ENCODE measurements at regions not wholly inside any gene's neighbourhood (a gene's known extent, or its start where the extent isn't known, plus 50 kb on each side); places are given as distances from the start of the nearest gene placed in this dataset.

DNA sequence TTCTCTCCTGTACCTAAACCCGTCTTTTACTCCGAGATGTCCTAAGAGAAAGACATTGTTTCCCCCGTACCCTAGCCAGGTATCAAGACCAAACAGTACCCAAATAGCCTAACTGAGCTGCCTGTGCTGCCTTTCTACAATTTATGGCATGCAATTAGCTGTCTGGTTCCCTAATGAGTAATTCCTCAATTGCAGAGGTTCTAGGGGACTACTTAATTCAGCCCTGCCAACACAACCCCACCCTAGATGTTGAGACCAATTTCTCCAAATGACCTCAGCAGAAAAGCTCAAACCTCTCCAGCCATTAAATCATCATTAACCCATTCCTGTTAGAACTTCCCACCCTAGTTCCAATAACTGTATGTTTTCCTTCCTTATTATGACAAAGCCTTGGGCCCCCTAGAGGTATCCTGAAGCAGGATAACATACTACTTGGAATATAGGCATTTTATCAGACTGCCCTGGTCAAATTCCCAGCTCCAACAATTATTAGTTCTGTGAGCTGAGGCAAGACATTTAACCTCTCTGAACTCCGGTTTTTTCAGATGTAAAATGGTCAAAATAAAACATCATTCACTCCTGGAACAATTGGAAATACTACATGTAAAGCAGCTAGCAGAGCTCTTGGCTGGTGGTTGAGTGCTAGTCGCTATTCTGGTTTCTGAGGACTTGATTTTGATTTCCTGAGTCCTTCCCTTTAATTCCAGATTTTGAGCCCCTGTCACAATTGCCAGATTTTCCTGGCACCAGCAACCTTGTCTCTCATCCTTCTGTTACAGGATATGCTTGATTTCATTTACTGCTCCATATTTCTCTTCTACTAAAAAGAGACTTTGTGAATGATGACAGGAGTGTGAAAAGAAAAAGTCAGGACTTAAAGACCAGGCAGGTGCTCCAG, 244.6 kb upstream of the TENM3 start:
- TF ChIP-seq, protein P1, sequence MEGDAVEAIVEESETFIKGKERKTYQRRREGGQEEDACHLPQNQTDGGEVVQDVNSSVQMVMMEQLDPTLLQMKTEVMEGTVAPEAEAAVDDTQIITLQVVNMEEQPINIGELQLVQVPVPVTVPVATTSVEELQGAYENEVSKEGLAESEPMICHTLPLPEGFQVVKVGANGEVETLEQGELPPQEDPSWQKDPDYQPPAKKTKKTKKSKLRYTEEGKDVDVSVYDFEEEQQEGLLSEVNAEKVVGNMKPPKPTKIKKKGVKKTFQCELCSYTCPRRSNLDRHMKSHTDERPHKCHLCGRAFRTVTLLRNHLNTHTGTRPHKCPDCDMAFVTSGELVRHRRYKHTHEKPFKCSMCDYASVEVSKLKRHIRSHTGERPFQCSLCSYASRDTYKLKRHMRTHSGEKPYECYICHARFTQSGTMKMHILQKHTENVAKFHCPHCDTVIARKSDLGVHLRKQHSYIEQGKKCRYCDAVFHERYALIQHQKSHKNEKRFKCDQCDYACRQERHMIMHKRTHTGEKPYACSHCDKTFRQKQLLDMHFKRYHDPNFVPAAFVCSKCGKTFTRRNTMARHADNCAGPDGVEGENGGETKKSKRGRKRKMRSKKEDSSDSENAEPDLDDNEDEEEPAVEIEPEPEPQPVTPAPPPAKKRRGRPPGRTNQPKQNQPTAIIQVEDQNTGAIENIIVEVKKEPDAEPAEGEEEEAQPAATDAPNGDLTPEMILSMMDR (IDR thresholded peaks at IDR 0.05), result no peak
- no peak for TF ChIP-seq POLR2A (IDR thresholded peaks at IDR 0.05)
